ENCODE measurements at regions not wholly inside any gene's neighbourhood (a gene's known extent, or its start where the extent isn't known, plus 50 kb on each side); places are given as distances from the start of the nearest gene placed in this dataset.

DNA sequence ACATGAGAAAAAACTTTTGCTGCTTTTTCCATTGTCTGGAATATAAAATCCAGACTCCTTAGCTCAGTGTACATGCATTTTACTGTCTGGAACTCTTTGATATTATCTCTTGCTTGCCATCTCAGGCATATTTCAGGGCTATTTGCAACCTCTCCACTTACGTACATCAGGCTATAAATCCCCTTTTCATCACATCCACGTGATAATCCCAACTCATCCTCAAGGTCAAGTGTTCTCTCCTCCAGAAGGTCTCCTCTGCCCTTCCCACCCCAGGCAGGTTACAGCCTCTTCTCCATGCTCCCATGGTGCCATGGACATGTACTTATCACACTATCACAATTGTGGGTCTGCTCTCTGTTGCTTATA lies 202.5 kb upstream of the RBMS1 start:
- intact Hi-C loops (cut with DNase I): no loop called here
- WGBS, 2 donors: 75 to 78% methylated on average over 2 of the region's 2 CpGs
- DNase-seq: no peak

DNA sequence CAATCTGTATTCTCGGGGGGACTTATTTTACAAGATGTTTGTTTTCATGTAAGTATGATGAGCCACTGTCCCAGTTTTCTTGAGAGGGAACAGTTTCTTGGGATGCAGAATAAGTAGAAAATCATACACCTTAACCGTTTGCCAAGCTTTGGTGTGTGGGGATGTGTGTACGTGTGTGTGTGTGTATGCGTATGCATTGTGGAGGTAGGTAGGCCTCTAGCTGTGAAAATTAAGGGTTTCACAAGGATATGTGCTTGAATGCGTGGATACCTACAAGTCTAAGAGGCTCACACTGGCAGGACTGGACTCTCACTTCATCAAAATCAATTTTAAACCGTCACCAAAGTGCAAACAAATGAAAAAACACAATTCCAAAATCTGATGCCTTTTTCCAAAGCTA lies 204.2 kb upstream of the RBMS1 start:
- no peak overlapping the region for H3K4me3 ChIP-seq
- TF ChIP-seq, protein P1, sequence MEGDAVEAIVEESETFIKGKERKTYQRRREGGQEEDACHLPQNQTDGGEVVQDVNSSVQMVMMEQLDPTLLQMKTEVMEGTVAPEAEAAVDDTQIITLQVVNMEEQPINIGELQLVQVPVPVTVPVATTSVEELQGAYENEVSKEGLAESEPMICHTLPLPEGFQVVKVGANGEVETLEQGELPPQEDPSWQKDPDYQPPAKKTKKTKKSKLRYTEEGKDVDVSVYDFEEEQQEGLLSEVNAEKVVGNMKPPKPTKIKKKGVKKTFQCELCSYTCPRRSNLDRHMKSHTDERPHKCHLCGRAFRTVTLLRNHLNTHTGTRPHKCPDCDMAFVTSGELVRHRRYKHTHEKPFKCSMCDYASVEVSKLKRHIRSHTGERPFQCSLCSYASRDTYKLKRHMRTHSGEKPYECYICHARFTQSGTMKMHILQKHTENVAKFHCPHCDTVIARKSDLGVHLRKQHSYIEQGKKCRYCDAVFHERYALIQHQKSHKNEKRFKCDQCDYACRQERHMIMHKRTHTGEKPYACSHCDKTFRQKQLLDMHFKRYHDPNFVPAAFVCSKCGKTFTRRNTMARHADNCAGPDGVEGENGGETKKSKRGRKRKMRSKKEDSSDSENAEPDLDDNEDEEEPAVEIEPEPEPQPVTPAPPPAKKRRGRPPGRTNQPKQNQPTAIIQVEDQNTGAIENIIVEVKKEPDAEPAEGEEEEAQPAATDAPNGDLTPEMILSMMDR (IDR thresholded peaks at IDR 0.05): no peak
- TF ChIP-seq POLR2A (IDR thresholded peaks at IDR 0.05) (no peak), EP300 (IDR thresholded peaks at IDR 0.05) (no peak), POLR2AphosphoS5 (IDR thresholded peaks at IDR 0.05) (no peak)
- DNase-seq: no peak
- no peaks in the 10 kb centered on the region for H3K27me3 ChIP-seq
- WGBS, 2 donors: 85 to 92% methylated on average over 6 of the region's 6 CpGs
- intact Hi-C loops (cut with DNase I): no loop called here
- no peaks in the 10 kb centered on the region for H3K36me3 ChIP-seq
- no peak overlapping the region for H3K27ac ChIP-seq
- H3K9me3 ChIP-seq: no peaks in the 10 kb centered on the region
- H3K4me1 ChIP-seq: peaks cover 0 to 14% (median 10%) of the 10 kb centered on the region in 4 donors

More for the DNA sequence above, 202.5 kb upstream of the RBMS1 start:
- Histone ChIP-seq H3K4me1 (peaks cover 0 to 14% (median 10%) of the 10 kb centered on the region in 4 donors), H3K27me3 (no peaks in the 10 kb centered on the region), H3K27ac (peak overlapping the region in 3 of 4 donors; percentile 9 to 60 (median 55)), H3K36me3 (no peaks in the 10 kb centered on the region), H3K9me3 (no peaks in the 10 kb centered on the region), H3K4me3 (no peak overlapping the region)
- TF ChIP-seq, protein P1 (IDR thresholded peaks at IDR 0.05): no peak
- TF ChIP-seq POLR2A (IDR thresholded peaks at IDR 0.05): no peak
- no peak for TF ChIP-seq EP300 (IDR thresholded peaks at IDR 0.05)
- TF ChIP-seq POLR2AphosphoS5 (IDR thresholded peaks at IDR 0.05): no peak

DNA sequence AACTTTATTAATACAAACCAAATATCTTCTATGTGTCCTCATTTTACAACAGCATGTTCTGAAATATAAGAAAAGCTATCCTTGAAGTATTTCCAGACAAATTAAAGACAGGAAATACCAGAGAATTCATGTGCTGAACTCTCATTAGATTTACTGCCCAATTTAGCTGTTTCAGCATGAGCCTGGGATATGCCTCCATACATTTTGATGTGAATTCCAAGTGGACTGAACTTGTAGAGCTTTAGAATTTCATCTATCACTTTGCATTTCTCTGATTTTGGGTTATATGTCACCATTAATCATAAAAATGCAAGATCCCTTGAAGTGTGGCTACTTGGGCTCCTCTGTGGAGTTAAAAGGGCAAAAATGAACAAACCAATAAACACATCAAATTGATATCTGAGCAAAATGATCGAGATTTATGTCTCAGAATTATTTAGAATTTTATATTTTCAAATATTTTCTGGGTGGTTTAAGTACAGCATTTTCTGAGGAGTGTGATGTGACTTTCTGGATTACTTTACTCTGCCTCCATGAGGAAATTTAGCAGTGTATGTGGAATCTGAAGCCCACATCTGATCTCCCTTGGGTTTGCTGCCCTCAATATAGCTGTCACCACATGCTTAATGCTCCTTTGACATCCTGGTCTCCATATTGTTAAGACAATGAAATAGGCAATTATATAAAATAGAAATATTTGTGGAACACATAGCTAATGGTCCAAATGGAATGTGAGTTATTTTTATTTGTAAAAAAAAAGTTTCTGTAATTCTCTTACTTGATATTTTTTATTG lies 206.6 kb upstream of the RBMS1 start:
- no peaks in the 10 kb centered on the region for H3K9me3 ChIP-seq
- WGBS, 2 donors: 49 to 77% methylated on average over 1 of the region's 1 CpG
- H3K27ac ChIP-seq: no peak overlapping the region
- H3K27me3 ChIP-seq: no peaks in the 10 kb centered on the region
- TF ChIP-seq POLR2AphosphoS5 (IDR thresholded peaks at IDR 0.05): no peak
- H3K4me3 ChIP-seq: no peak overlapping the region
- peaks cover 0 to 12% (median 9%) of the 10 kb centered on the region in 4 donors for H3K4me1 ChIP-seq
- no peak for DNase-seq
- intact Hi-C loops (cut with DNase I): no loop called here
- H3K36me3 ChIP-seq: no peaks in the 10 kb centered on the region

GRCh38 chr2:160701822-160702221 lies 208.2 kb upstream of the RBMS1 start:
- H3K36me3 ChIP-seq: no peaks in the 10 kb centered on the region
- no peaks in the 10 kb centered on the region for H3K9me3 ChIP-seq
- TF ChIP-seq POLR2A (IDR thresholded peaks at IDR 0.05): no peak
- TF ChIP-seq POLR2AphosphoS5 (IDR thresholded peaks at IDR 0.05): no peak
- TF ChIP-seq, protein P1 (IDR thresholded peaks at IDR 0.05): no peak
- no peak for TF ChIP-seq EP300 (IDR thresholded peaks at IDR 0.05)
- intact Hi-C loops (cut with DNase I): no loop called here
- no peak overlapping the region for H3K4me3 ChIP-seq
- no peak overlapping the region for H3K27ac ChIP-seq
- no peaks in the 10 kb centered on the region for H3K4me1 ChIP-seq
- H3K27me3 ChIP-seq: no peaks in the 10 kb centered on the region
- WGBS, 2 donors: 36 to 48% methylated on average over 3 of the region's 3 CpGs
- no peak for DNase-seq

DNA sequence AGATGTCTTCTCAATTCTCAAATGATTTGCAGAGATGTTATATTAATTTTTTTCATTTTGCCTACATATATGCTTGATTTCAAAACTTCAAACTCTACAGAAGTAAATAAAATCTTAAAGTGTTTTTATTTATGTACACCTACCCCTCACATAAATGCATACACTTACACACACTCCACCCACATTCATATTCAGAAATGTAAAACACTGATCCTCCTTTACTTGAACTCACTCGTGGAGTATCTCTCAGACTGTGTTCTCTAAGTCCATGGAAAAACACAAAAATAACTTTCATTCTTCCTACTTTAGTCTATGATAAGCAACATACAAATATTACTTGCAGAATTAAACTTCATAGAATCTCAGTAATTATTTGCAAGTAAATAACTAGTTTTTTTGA lies 209.1 kb upstream of the RBMS1 start:
- no peak overlapping the region for H3K4me3 ChIP-seq
- H3K4me1 ChIP-seq: no peaks in the 10 kb centered on the region
- TF ChIP-seq, protein P1 (IDR thresholded peaks at IDR 0.05): no peak
- no peak for TF ChIP-seq POLR2A (IDR thresholded peaks at IDR 0.05)
- no peak for TF ChIP-seq POLR2AphosphoS5 (IDR thresholded peaks at IDR 0.05)
- no peak for TF ChIP-seq EP300 (IDR thresholded peaks at IDR 0.05)
- H3K36me3 ChIP-seq: no peaks in the 10 kb centered on the region
- no peaks in the 10 kb centered on the region for H3K9me3 ChIP-seq
- 75 to 84% methylated on average over 1 of the region's 1 CpG for WGBS, 2 donors
- intact Hi-C loops (cut with DNase I): no loop called here
- no peak for DNase-seq
- H3K27ac ChIP-seq: no peak overlapping the region
- H3K27me3 ChIP-seq: no peaks in the 10 kb centered on the region
